ENCODE measurements at regions not wholly inside any gene's neighbourhood (a gene's known extent, or its start where the extent isn't known, plus 50 kb on each side); places are given as distances from the start of the nearest gene placed in this dataset.

DNA sequence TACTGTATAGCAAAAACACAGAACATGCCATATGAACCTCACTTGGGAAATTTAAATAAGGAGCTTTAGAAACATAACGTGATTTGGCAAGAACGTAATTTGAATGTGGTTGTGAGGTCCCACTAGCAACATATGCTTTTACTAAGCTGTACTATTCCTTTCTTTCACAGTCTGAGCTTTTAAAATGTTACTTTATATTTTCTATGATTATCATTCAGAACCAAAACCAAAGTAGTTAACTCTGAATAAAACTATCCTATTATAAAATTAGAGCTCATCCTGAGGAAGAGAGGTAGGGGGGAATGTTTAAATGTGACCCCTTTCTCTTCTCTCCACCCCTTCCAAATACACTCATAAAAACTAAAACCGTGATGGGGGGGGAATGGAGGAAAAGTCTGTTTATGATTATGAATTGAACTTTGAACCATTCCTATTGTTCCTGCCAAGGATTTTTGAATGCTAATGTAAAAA is 435.7 kb downstream of the NFIB start:
- TF ChIP-seq TOX (CRISPR knock-in tag; IDR thresholded peaks at IDR 0.05; ENCODE audit: borderline replicate concordance), result no peak
- TF ChIP-seq ESRRG (CRISPR knock-in tag; IDR thresholded peaks at IDR 0.05), result no peak
- TF ChIP-seq, protein P1, sequence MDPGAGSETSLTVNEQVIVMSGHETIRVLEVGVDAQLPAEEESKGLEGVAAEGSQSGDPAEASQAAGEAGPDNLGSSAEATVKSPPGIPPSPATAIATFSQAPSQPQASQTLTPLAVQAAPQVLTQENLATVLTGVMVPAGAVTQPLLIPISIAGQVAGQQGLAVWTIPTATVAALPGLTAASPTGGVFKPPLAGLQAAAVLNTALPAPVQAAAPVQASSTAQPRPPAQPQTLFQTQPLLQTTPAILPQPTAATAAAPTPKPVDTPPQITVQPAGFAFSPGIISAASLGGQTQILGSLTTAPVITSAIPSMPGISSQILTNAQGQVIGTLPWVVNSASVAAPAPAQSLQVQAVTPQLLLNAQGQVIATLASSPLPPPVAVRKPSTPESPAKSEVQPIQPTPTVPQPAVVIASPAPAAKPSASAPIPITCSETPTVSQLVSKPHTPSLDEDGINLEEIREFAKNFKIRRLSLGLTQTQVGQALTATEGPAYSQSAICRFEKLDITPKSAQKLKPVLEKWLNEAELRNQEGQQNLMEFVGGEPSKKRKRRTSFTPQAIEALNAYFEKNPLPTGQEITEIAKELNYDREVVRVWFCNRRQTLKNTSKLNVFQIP (CRISPR knock-in tag; IDR thresholded peaks at IDR 0.05; ENCODE audit: borderline replicate concordance, low read depth), result no peak
- no peak for TF ChIP-seq ZFP30 (CRISPR knock-in tag; IDR thresholded peaks at IDR 0.05)
- no peak for TF ChIP-seq CSDC2 (CRISPR knock-in tag; IDR thresholded peaks at IDR 0.05)
- no peak for TF ChIP-seq RARB (CRISPR knock-in tag; IDR thresholded peaks at IDR 0.05)
- TF ChIP-seq GLIS3 (CRISPR knock-in tag; IDR thresholded peaks at IDR 0.05), result no peak
- TF ChIP-seq, protein P2, sequence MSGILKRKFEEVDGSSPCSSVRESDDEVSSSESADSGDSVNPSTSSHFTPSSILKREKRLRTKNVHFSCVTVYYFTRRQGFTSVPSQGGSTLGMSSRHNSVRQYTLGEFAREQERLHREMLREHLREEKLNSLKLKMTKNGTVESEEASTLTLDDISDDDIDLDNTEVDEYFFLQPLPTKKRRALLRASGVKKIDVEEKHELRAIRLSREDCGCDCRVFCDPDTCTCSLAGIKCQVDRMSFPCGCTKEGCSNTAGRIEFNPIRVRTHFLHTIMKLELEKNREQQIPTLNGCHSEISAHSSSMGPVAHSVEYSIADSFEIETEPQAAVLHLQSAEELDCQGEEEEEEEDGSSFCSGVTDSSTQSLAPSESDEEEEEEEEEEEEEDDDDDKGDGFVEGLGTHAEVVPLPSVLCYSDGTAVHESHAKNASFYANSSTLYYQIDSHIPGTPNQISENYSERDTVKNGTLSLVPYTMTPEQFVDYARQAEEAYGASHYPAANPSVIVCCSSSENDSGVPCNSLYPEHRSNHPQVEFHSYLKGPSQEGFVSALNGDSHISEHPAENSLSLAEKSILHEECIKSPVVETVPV (CRISPR knock-in tag; IDR thresholded peaks at IDR 0.05), result no peak

Measured in SK-N-SH treated with all-trans-retinoic acid at 6 μM for 48 hours (cell line).